Stimulated activated CD8-positive, alpha-beta memory T cell treated with anti-CD3 and anti-CD28 coated beads, Interleukin-7, amount 100 ng/mL, for 4 hours (primary cell): ENCODE measurements at regions not wholly inside any gene's neighbourhood (a gene's known extent, or its start where the extent isn't known, plus 50 kb on each side); places are given as distances from the start of the nearest gene placed in this dataset.
"Not testable (repeated sequence)": the region's sequence is repeated elsewhere in the genome, so short reads cannot be mapped to it uniquely, and the experiment has no call there.

Source experiments
- DNase-seq, 2 donors: peaks; one replicate each; pipeline ENCODE4 v3.0.0-alpha.2; 2020; ENCODE audit warnings: low read depth in 2 of 2

- no peak for DNase-seq
These were observed 696.9 kb downstream of the MAT2B start for GRCh38 chr5:164202338-164202737.

DNA sequence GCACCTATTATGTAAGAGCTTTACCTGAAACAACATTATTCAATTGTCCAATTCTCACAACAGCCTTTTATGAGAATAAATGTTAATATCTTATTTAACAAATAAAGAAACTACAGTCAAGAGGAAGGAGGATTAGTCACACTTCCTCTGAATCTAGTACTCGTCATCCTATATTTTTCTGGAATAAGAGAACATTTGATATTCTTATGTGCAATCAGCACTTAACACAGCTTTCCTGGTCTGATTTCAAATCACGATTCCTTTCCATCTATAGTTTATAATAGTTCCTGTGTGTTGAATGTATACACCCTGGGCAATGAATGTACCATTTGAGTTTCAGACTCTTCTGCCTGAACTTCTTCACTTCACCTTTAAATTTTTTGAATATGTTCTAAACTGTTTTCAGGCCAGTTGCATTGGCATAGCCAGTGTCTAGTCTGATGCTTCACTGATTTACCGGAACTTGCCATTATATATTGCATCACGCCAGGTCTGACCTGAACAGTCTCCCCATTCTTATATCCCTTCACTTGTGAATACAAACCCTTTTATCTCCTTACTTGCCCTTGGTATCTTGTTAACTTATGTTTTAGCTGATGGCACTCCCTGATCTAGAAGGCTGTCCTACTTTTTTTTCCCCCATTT is 698.3 kb downstream of the MAT2B start:
- DNase-seq, result no peak

- no peak for DNase-seq
These were observed 699.0 kb downstream of the MAT2B start for GRCh38 chr5:164204338-164204946.

GRCh38 chr5:164206196-164206595 is 700.8 kb downstream of the MAT2B start:
- DNase-seq, result no peak

DNA sequence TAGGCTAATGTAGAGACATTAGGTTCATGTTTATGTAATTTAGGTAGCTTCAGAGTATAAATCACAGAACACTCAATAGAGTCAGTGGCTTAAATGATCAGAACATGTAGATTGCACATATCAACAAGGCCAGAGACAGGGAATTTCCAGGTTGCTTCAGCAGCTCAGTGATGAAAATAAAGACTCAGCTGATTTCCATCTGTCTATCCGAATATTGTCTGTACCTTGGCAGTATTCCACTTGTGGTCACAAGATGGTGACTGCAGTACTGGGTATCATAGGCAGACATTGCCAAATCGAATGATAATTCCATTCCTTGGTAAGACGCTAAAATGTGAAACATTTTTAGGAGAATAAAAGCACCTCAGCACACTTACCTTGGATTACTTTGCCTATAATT is 702.2 kb downstream of the MAT2B start:
- DNase-seq, result no peak

GRCh38 chr5:164210491-164210890 is 705.1 kb downstream of the MAT2B start:
- no peak for DNase-seq

DNA sequence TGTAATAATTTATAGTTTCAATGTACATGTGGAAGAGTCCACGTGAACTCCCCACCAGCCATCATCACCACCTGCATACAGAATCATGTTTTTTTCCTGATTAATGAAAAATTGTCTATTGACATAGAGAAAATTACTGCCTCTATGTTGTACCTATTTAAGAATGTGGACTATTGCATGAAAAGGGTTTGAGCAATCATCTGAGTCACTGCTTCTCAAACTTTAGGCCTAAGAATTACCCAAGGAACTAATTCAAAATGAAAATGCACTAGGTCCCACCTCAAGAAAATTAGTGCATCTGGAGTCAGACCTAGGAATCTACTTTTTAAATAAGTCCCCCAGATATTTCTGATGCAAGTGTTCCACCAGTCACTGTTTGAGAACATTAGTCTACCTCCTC is 709.3 kb downstream of the MAT2B start:
- no peak for DNase-seq

GRCh38 chr5:164217464-164217863 is 712.0 kb downstream of the MAT2B start:
- no peak for DNase-seq

- no peak for DNase-seq
These were observed 715.1 kb downstream of the MAT2B start for GRCh38 chr5:164220522-164220921.

DNA sequence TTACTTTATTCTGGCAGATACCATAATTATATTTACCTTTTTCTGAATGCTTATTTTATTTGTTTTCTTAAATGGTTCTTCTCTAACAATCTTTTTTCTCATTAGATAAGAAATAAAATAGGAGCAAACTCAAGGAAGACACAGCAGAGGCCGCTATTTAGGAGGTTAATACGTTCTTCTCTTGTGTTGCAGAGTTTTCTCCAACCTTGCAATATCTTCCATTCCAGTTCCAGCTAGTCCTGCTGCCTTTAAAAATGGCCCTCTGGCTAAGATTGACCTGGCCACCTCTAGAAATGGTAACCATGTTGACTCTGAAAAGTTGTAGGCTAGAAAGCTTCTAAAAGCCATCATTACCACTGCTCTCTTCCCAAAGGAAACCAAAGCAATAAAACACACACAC is 718.8 kb downstream of the MAT2B start:
- DNase-seq, result no peak

GRCh38 chr5:164224772-164225171 is 719.4 kb downstream of the MAT2B start:
- no peak for DNase-seq

- no peak for DNase-seq
These were observed 724.9 kb downstream of the MAT2B start for GRCh38 chr5:164230341-164230740.

GRCh38 chr5:164233791-164234190 is 728.4 kb downstream of the MAT2B start:
- DNase-seq, result no peak

GRCh38 chr5:164234321-164234720 is 728.9 kb downstream of the MAT2B start:
- no peak for DNase-seq

GRCh38 chr5:164235300-164235891 is 730.0 kb downstream of the MAT2B start:
- no peak for DNase-seq

DNA sequence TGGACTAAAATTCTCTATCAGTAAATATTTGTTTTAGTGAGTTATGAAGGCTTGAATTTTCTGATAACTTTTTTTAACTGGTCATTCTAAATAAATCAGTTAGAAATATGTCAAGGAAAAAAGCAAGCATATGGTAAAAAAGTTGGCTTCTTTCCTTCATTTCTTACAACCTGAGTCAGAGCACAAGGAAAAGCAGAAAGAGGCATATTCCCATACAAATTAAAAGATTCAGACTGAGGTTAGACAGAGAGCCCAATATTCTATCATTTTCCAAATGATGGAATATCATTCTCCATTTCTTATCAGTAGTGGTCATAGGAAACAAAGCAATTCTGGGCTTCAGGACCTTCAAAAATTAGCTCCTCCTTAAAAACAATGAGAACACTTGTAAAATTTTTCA is 732.1 kb downstream of the MAT2B start:
- no peak for DNase-seq

GRCh38 chr5:164251781-164252180 is 746.4 kb downstream of the MAT2B start:
- not testable (repeated sequence) for DNase-seq

DNA sequence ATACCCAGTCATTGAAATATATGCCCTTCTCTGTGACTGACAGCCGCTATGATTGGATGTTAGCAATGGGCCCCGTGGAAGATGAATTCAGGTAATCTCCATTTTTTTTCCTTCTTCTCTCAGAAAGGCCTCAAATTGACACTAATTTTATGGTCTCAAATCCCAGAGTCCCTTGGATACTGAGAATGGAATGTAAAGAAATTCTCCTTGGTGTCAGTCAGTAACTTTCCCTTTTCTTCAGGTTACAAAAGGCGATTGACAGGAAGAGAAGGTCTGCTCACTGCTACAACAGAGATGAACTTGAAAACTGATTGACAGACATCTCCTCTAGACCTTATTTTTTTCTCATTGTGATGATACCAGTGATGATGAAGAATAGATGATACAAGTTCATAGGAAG is 748.3 kb downstream of the MAT2B start:
- DNase-seq, result no peak

DNA sequence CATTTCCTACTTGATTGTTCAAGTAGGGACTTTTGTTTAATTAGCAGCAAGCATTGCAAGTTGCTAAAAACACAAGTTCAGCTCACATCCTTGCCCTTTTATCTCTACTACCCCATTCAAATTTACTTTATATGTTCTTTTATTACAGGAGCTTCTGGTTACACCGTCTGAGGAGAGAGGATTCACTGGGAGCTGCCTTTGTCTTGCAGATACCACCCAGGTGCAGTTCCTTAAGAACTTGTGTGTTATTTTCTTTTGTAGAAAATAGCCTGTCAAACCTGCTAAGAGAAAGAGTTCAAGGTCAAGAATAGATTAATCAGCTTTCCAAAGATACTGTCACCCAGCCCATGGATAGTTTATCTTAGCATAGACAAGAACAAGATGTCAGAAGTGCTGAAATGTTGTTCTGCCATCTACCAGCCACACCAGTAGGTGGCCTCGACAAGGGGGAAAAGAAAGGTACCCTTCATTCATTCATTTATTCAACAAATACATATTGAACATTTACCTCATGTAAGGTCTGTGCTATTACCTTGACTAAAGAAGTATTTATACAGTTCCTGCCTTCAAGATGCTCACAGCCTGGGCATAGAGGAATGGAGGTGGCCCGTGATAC is 750.3 kb downstream of the MAT2B start:
- DNase-seq, result no peak

- DNase-seq, result no peak
These were observed 750.9 kb downstream of the MAT2B start for GRCh38 chr5:164256351-164256750.

DNA sequence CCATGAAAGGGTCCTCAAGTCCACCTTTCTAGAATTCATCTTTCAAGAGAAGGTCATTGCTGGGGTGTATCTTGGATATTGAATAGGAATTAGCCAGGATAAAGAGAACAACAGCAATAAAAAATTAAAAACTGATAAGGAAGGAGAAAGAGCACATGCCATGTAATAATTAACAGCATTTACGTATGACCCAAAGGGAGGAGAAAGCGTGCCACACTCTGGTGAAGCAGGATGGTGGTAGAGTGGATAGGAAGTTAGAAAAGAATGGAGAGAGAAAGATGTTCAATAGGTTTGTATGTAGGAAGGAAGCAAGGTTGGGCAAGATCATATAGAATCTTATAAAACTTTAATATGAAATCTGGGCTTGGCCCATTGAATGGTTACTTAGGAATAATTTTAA is 751.5 kb downstream of the MAT2B start:
- DNase-seq, result no peak

GRCh38 chr5:164265566-164265965 is 760.1 kb downstream of the MAT2B start:
- no peak for DNase-seq

- DNase-seq, result no peak
These were observed 761.2 kb downstream of the MAT2B start for GRCh38 chr5:164266571-164266970.
